ENCODE measurements at regions not wholly inside any gene's neighbourhood (a gene's known extent, or its start where the extent isn't known, plus 50 kb on each side); places are given as distances from the start of the nearest gene placed in this dataset.

- Histone ChIP-seq H3K36me3 (ENCODE audit: control insufficient read depth in 2 of 2, insufficient read depth in 2 of 2, low read length in 2 of 2) (no peaks in the 10 kb centered on the region), H3K27me3 (ENCODE audit: control insufficient read depth in 2 of 2, insufficient read depth in 2 of 2, low read length in 2 of 2) (no peaks in the 10 kb centered on the region), H3K4me3 (ENCODE audit: low read length in 2 of 2) (no peak overlapping the region), H3K4me1 (ENCODE audit: control insufficient read depth in 2 of 2, insufficient read depth in 2 of 2, low read length in 2 of 2) (no peaks in the 10 kb centered on the region), H3K9me3 (ENCODE audit: control insufficient read depth in 2 of 2, low read length in 2 of 2) (no peaks in the 10 kb centered on the region), H3K27ac (ENCODE audit: low read depth in 2 of 2, low read length in 2 of 2) (no peak overlapping the region), H3K9ac (ENCODE audit: low read depth in 1 of 2, low read length in 2 of 2) (no peak overlapping the region)
Observed at GRCh38 chr6:23890543-23891227, 235.3 kb upstream of the NRSN1 start.

- Histone ChIP-seq H3K4me3 (ENCODE audit: low read length in 2 of 2) (no peak overlapping the region), H3K27ac (ENCODE audit: low read depth in 2 of 2, low read length in 2 of 2) (no peak overlapping the region), H3K9me3 (ENCODE audit: control insufficient read depth in 2 of 2, low read length in 2 of 2) (no peaks in the 10 kb centered on the region), H3K9ac (ENCODE audit: low read depth in 1 of 2, low read length in 2 of 2) (no peak overlapping the region), H3K36me3 (ENCODE audit: control insufficient read depth in 2 of 2, insufficient read depth in 2 of 2, low read length in 2 of 2) (no peaks in the 10 kb centered on the region), H3K4me1 (ENCODE audit: control insufficient read depth in 2 of 2, insufficient read depth in 2 of 2, low read length in 2 of 2) (no peaks in the 10 kb centered on the region), H3K27me3 (ENCODE audit: control insufficient read depth in 2 of 2, insufficient read depth in 2 of 2, low read length in 2 of 2) (no peaks in the 10 kb centered on the region)
Observed at GRCh38 chr6:23905133-23905815, 220.7 kb upstream of the NRSN1 start.

DNA sequence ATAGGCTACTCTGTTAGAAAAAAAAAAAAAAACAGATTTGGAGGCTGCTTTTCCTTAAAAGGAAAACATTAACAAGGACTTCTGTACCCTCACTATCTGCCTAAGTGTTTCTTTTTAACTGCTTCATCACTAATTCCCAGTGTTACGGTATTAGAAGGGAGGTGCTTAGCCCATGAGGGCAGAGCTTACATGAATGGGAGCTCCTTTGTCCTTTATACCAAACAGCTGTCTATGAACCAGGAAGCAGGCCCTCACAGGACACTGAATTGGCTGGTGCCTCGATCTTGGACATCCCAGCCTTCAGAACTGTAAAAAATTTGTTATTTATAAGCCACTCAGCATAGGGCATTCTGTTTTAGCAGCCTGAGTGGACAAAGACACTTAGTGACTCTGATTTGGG, 215.6 kb upstream of the NRSN1 start:
- Histone ChIP-seq H3K9me3 (ENCODE audit: control insufficient read depth in 2 of 2, low read length in 2 of 2) (no peaks in the 10 kb centered on the region), H3K36me3 (ENCODE audit: control insufficient read depth in 2 of 2, insufficient read depth in 2 of 2, low read length in 2 of 2) (no peaks in the 10 kb centered on the region), H3K4me3 (ENCODE audit: low read length in 2 of 2) (no peak overlapping the region), H3K27me3 (ENCODE audit: control insufficient read depth in 2 of 2, insufficient read depth in 2 of 2, low read length in 2 of 2) (no peaks in the 10 kb centered on the region), H3K27ac (ENCODE audit: low read depth in 2 of 2, low read length in 2 of 2) (no peak overlapping the region), H3K9ac (ENCODE audit: low read depth in 1 of 2, low read length in 2 of 2) (no peak overlapping the region), H3K4me1 (ENCODE audit: control insufficient read depth in 2 of 2, insufficient read depth in 2 of 2, low read length in 2 of 2) (no peaks in the 10 kb centered on the region)

DNA sequence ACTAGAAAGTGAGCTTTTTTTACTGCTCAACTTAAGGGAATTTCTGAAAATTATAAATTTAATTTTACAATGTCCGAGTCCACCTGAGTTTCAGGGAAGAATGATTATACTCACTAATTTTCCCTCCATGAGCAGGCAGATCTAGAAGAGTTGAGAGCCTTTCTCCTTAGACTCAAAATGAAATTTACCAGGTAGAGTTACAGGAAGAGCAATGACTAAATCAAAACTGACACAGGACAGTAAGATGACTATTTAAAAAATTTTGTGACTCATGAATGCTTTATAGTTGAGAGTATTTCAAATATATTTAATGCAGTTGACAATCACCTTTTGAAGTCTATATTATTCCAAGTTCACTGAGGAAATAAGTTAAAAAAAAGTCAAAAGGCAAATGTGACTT, 198.1 kb upstream of the NRSN1 start:
- Histone ChIP-seq H3K9ac (ENCODE audit: low read depth in 1 of 2, low read length in 2 of 2) (no peak overlapping the region), H3K27me3 (ENCODE audit: control insufficient read depth in 2 of 2, insufficient read depth in 2 of 2, low read length in 2 of 2) (no peaks in the 10 kb centered on the region), H3K36me3 (ENCODE audit: control insufficient read depth in 2 of 2, insufficient read depth in 2 of 2, low read length in 2 of 2) (no peaks in the 10 kb centered on the region), H3K9me3 (ENCODE audit: control insufficient read depth in 2 of 2, low read length in 2 of 2) (no peaks in the 10 kb centered on the region), H3K4me1 (ENCODE audit: control insufficient read depth in 2 of 2, insufficient read depth in 2 of 2, low read length in 2 of 2) (no peaks in the 10 kb centered on the region), H3K27ac (ENCODE audit: low read depth in 2 of 2, low read length in 2 of 2) (no peak overlapping the region), H3K4me3 (ENCODE audit: low read length in 2 of 2) (no peak overlapping the region)

DNA sequence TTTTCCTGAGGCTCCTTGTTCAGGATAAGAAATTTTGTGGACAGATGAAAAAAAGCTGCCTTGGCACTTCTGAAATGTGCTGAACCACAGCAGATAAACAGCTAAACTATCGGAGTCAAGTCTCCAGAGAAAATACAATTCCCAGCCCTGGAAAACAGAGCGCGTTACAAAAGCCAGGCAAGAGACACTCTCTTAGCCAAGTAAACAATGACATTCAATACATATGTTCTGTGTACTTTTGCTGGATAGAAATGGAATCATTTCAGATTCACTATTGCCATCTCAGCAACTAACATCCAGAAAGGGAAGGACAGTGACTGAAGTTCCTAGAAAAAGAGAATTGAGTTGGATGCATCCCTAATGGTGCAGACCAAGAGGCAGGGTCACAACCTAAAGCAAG, 196.8 kb upstream of the NRSN1 start:
- Histone ChIP-seq H3K27me3 (ENCODE audit: control insufficient read depth in 2 of 2, insufficient read depth in 2 of 2, low read length in 2 of 2) (no peaks in the 10 kb centered on the region), H3K4me1 (ENCODE audit: control insufficient read depth in 2 of 2, insufficient read depth in 2 of 2, low read length in 2 of 2) (no peaks in the 10 kb centered on the region), H3K4me3 (ENCODE audit: low read length in 2 of 2) (no peak overlapping the region), H3K9ac (ENCODE audit: low read depth in 1 of 2, low read length in 2 of 2) (no peak overlapping the region), H3K27ac (ENCODE audit: low read depth in 2 of 2, low read length in 2 of 2) (no peak overlapping the region), H3K36me3 (ENCODE audit: control insufficient read depth in 2 of 2, insufficient read depth in 2 of 2, low read length in 2 of 2) (no peaks in the 10 kb centered on the region), H3K9me3 (ENCODE audit: control insufficient read depth in 2 of 2, low read length in 2 of 2) (no peaks in the 10 kb centered on the region)

DNA sequence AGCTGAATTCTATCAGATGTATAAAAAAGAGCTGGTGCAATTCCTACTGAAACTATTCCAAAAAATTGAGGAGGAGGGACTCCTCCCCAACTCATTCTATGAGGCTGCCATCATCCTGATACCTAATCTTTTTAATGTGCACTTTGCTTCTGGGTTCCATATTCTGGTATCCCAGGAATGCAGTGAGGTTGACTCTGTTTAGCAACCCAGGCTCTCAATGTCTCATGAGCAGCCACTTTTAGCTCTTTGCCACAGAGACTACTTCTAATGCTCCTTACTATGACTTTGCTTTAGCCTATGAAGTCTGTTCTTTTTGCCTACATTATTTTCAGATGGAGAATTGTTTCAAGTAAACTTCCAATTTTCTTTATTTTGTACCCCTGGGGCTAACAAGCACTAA, 185.5 kb upstream of the NRSN1 start:
- Histone ChIP-seq H3K4me3 (ENCODE audit: low read length in 2 of 2) (no peak overlapping the region), H3K4me1 (ENCODE audit: control insufficient read depth in 2 of 2, insufficient read depth in 2 of 2, low read length in 2 of 2) (no peaks in the 10 kb centered on the region), H3K9me3 (ENCODE audit: control insufficient read depth in 2 of 2, low read length in 2 of 2) (no peaks in the 10 kb centered on the region), H3K27me3 (ENCODE audit: control insufficient read depth in 2 of 2, insufficient read depth in 2 of 2, low read length in 2 of 2) (no peaks in the 10 kb centered on the region), H3K36me3 (ENCODE audit: control insufficient read depth in 2 of 2, insufficient read depth in 2 of 2, low read length in 2 of 2) (no peaks in the 10 kb centered on the region), H3K9ac (ENCODE audit: low read depth in 1 of 2, low read length in 2 of 2) (no peak overlapping the region), H3K27ac (ENCODE audit: low read depth in 2 of 2, low read length in 2 of 2) (no peak overlapping the region)

DNA sequence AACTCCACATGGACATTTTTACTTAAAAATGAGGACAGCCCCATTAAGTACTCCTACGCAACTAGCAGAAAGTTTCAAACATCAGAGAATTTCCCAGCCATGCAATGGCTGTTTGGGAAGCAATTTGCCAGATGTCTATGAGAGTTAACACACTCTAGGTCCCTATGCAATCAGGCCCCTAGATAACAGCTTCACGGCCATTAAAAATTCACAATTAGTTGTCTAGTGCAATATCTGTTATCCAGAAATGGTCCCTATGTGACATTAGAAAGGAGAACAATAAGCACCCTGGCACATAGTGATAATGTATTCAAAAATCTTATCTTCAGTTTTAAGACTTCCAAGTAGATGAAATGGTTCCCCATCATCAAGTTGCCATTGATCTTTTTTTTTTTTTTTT, 174.3 kb upstream of the NRSN1 start:
- H3K36me3 ChIP-seq (ENCODE audit: control insufficient read depth in 2 of 2, insufficient read depth in 2 of 2, low read length in 2 of 2) = no peaks in the 10 kb centered on the region
- H3K9me3 ChIP-seq (ENCODE audit: control insufficient read depth in 2 of 2, low read length in 2 of 2) = no peaks in the 10 kb centered on the region
- no peaks in the 10 kb centered on the region for H3K27me3 ChIP-seq (ENCODE audit: control insufficient read depth in 2 of 2, insufficient read depth in 2 of 2, low read length in 2 of 2)
- no peak overlapping the region for H3K9ac ChIP-seq (ENCODE audit: low read depth in 1 of 2, low read length in 2 of 2)
- no peak overlapping the region for H3K27ac ChIP-seq (ENCODE audit: low read depth in 2 of 2, low read length in 2 of 2)
- no peak overlapping the region for H3K4me3 ChIP-seq (ENCODE audit: low read length in 2 of 2)
- H3K4me1 ChIP-seq (ENCODE audit: control insufficient read depth in 2 of 2, insufficient read depth in 2 of 2, low read length in 2 of 2) = no peaks in the 10 kb centered on the region

DNA sequence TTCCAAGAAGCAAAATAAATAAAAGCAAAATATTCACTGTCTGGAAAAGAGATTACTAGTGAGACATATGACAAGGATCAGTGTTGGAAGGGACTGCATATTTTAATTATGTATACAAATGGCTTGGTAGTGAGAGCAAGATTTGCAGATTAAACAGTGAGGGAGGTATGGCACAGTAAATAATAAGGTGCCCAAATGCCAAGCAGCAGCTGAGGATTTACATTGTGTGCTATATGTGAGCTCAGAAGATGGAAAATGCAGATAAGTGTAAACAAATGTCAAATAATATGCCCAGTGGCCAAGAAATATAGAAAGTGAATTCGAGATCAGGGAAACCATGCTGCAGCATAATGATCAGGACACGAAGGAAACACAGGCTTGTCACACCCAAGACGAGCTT, 173.8 kb upstream of the NRSN1 start:
- no peaks in the 10 kb centered on the region for H3K4me1 ChIP-seq (ENCODE audit: control insufficient read depth in 2 of 2, insufficient read depth in 2 of 2, low read length in 2 of 2)
- H3K27me3 ChIP-seq (ENCODE audit: control insufficient read depth in 2 of 2, insufficient read depth in 2 of 2, low read length in 2 of 2) = no peaks in the 10 kb centered on the region
- H3K27ac ChIP-seq (ENCODE audit: low read depth in 2 of 2, low read length in 2 of 2) = no peak overlapping the region
- no peak overlapping the region for H3K9ac ChIP-seq (ENCODE audit: low read depth in 1 of 2, low read length in 2 of 2)
- no peak overlapping the region for H3K4me3 ChIP-seq (ENCODE audit: low read length in 2 of 2)
- no peaks in the 10 kb centered on the region for H3K9me3 ChIP-seq (ENCODE audit: control insufficient read depth in 2 of 2, low read length in 2 of 2)
- H3K36me3 ChIP-seq (ENCODE audit: control insufficient read depth in 2 of 2, insufficient read depth in 2 of 2, low read length in 2 of 2) = no peaks in the 10 kb centered on the region

DNA sequence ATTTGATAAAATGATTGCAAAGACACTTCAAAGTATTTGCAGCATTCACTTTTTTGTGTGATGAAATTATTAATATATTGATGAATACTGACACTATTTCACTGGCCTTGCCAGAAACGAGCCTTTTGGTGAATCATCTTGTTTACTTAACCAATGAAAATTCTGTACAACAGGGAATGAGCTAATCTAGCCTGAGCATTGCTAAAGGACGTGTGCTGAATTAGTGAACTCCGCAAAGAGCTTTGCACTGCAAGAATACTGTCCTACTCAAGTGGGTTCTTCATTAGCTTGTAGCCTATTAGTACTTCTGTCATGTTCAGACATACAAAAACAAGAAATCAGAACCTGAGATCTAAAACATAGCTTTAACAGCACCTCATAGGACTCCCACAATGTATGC, 172.0 kb upstream of the NRSN1 start:
- Histone ChIP-seq H3K36me3 (ENCODE audit: control insufficient read depth in 2 of 2, insufficient read depth in 2 of 2, low read length in 2 of 2) (no peaks in the 10 kb centered on the region), H3K4me1 (ENCODE audit: control insufficient read depth in 2 of 2, insufficient read depth in 2 of 2, low read length in 2 of 2) (no peaks in the 10 kb centered on the region), H3K27ac (ENCODE audit: low read depth in 2 of 2, low read length in 2 of 2) (no peak overlapping the region), H3K4me3 (ENCODE audit: low read length in 2 of 2) (no peak overlapping the region), H3K27me3 (ENCODE audit: control insufficient read depth in 2 of 2, insufficient read depth in 2 of 2, low read length in 2 of 2) (no peaks in the 10 kb centered on the region), H3K9ac (ENCODE audit: low read depth in 1 of 2, low read length in 2 of 2) (no peak overlapping the region), H3K9me3 (ENCODE audit: control insufficient read depth in 2 of 2, low read length in 2 of 2) (no peaks in the 10 kb centered on the region)

GRCh38 chr6:23957017-23957416, 169.0 kb upstream of the NRSN1 start:
- no peaks in the 10 kb centered on the region for H3K27me3 ChIP-seq (ENCODE audit: control insufficient read depth in 2 of 2, insufficient read depth in 2 of 2, low read length in 2 of 2)
- no peaks in the 10 kb centered on the region for H3K9me3 ChIP-seq (ENCODE audit: control insufficient read depth in 2 of 2, low read length in 2 of 2)
- H3K9ac ChIP-seq (ENCODE audit: low read depth in 1 of 2, low read length in 2 of 2) = no peak overlapping the region
- no peaks in the 10 kb centered on the region for H3K4me1 ChIP-seq (ENCODE audit: control insufficient read depth in 2 of 2, insufficient read depth in 2 of 2, low read length in 2 of 2)
- no peaks in the 10 kb centered on the region for H3K36me3 ChIP-seq (ENCODE audit: control insufficient read depth in 2 of 2, insufficient read depth in 2 of 2, low read length in 2 of 2)
- H3K4me3 ChIP-seq (ENCODE audit: low read length in 2 of 2) = no peak overlapping the region
- H3K27ac ChIP-seq (ENCODE audit: low read depth in 2 of 2, low read length in 2 of 2) = no peak overlapping the region
